H1 (cell line): ENCODE measurements at regions not wholly inside any gene's neighbourhood (a gene's known extent, or its start where the extent isn't known, plus 50 kb on each side); places are given as distances from the start of the nearest gene placed in this dataset.

Experiments used
- BRCA1 ChIP-seq: IDR thresholded peaks from 2 replicates; pipeline ENCODE4 v1.6.1; 2012; ENCODE audit warnings: low read depth, low read length, improper control_type of control experiment
- CBX8 ChIP-seq: fragments of 300-800, 300-1000 bp; sonication (generic); IDR thresholded peaks from 2 replicates; pipeline ENCODE4 v1.7.1; 2016; ENCODE audit warnings: low read depth, low read length, borderline replicate concordance
- CTBP2 ChIP-seq: IDR thresholded peaks from 2 replicates; pipeline ENCODE4 v1.7.0; 2011; ENCODE audit warnings: borderline replicate concordance, mild to moderate bottlenecking, moderate library complexity, mixed read lengths, low read length; ENCODE audit not compliant: insufficient read depth, insufficient read length
- GABPA ChIP-seq: IDR thresholded peaks from 2 replicates; pipeline ENCODE4 v1.6.1; 2011; ENCODE audit warnings: mild to moderate bottlenecking, low read length, moderate library complexity, borderline replicate concordance; ENCODE audit not compliant: insufficient read depth
- RFX5 ChIP-seq: IDR thresholded peaks from 2 replicates; pipeline ENCODE4 v1.6.1; 2011; ENCODE audit warnings: low read depth, low read length, improper control_type of control experiment, borderline replicate concordance
- TCF12 ChIP-seq: IDR thresholded peaks from 2 replicates; pipeline ENCODE4 v1.6.1; 2011; ENCODE audit warnings: low read depth, mild to moderate bottlenecking, low read length
- TEAD4 ChIP-seq: IDR thresholded peaks from 2 replicates; pipeline ENCODE4 v1.6.1; 2012; ENCODE audit warnings: low read depth, low read length, inconsistent platforms, mixed read lengths
- YY1 ChIP-seq: IDR thresholded peaks from 2 replicates; pipeline ENCODE4 v1.6.1; 2011; ENCODE audit warnings: low read depth, mild to moderate bottlenecking, low read length
- TF ChIP-seq, protein P1 (sequence below): IDR thresholded peaks from 2 replicates; pipeline ENCODE4 v1.6.1; 2011; ENCODE audit warnings: low read length, improper control_type of control experiment
- TF ChIP-seq, protein P2 (sequence below): IDR thresholded peaks from 2 replicates; pipeline ENCODE4 v1.6.1; 2012; ENCODE audit warnings: inconsistent platforms

DNA sequence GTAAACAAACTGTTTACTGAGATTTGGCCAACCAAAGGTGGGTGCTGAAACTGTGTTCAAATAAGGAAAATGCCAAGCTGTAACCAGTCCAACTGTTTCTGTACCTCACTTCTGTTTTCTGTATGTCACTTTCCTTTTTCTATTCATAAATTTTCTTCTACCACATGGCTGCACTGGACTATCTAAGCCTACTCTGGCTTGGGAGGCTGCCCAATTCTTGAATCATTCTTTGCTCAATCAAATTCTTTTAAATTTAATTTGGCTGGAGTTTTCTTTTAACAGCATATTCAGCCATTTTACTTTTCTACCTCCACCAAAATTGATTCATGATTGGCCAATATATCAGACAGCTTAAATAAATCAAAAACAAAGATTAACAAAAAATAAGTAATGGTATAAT is 1575.5 kb upstream of the SPRY2 start (continued):
- no peak for TF ChIP-seq GABPA
- no peak for TF ChIP-seq CTBP2
- TF ChIP-seq, protein P1, sequence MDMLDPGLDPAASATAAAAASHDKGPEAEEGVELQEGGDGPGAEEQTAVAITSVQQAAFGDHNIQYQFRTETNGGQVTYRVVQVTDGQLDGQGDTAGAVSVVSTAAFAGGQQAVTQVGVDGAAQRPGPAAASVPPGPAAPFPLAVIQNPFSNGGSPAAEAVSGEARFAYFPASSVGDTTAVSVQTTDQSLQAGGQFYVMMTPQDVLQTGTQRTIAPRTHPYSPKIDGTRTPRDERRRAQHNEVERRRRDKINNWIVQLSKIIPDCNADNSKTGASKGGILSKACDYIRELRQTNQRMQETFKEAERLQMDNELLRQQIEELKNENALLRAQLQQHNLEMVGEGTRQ = no peak
- no peak for TF ChIP-seq RFX5
- TF ChIP-seq BRCA1 = no peak
- no peak for TF ChIP-seq TCF12
- TF ChIP-seq, protein P2, sequence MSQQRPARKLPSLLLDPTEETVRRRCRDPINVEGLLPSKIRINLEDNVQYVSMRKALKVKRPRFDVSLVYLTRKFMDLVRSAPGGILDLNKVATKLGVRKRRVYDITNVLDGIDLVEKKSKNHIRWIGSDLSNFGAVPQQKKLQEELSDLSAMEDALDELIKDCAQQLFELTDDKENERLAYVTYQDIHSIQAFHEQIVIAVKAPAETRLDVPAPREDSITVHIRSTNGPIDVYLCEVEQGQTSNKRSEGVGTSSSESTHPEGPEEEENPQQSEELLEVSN = no peak
- TF ChIP-seq CBX8 = no peak
- TF ChIP-seq YY1 = no peak
- TF ChIP-seq TEAD4 = no peak
